ENCODE measurements at regions not wholly inside any gene's neighbourhood (a gene's known extent, or its start where the extent isn't known, plus 50 kb on each side); places are given as distances from the start of the nearest gene placed in this dataset.

DNA sequence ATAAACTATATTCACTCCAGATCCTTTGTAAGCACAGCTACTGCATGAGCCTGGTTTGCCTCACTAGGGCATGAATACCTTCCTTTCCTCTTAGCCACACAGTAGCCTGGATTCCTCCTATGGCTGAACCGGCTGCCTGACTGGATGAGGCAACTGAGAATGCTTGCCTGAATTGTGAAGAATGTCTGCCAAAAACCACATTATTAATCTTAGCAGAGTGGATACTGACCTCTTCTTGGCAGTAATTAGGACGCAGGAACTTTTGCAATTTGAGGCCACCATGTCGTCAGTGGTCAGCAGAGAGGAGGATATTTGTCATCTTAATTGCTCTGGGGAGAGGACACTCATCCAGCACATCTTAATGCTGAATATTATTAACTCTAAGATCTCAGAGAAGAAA lies 651.8 kb upstream of the GOT2 start:
- no peak overlapping the region for H3K27ac ChIP-seq (ENCODE audit: low read depth in 2 of 2, low read length in 1 of 2)
- H3K4me2 ChIP-seq: no peak overlapping the region
- H4K20me1 ChIP-seq (ENCODE audit: insufficient read depth): no peaks in the 10 kb centered on the region
- no peak overlapping the region for H3K4me3 ChIP-seq (ENCODE audit: low read depth in 2 of 2, low read length in 1 of 2)
- DNase-seq: no peak
- CTCF ChIA-PET: no interaction called here
- H3K27me3 ChIP-seq (ENCODE audit: insufficient read depth): no peaks in the 10 kb centered on the region
- H3F3A ChIP-seq (replicated peaks; ENCODE audit: insufficient read depth): no peaks in the 10 kb centered on the region
- POLR2A ChIA-PET: no interaction called here
- H3K4me1 ChIP-seq (ENCODE audit: control insufficient read depth in 1 of 2, insufficient read depth in 2 of 2, low read depth in 1 of 2, low read length in 1 of 2): no peaks in the 10 kb centered on the region
- no peak overlapping the region for H2AFZ ChIP-seq (ENCODE audit: low read depth)
- H3K79me2 ChIP-seq (ENCODE audit: insufficient read depth): no peaks in the 10 kb centered on the region
- no peak for TF ChIP-seq MXI1 (IDR thresholded peaks at IDR 0.05; ENCODE audit: low read depth, low read length)
- TF ChIP-seq, protein P1, sequence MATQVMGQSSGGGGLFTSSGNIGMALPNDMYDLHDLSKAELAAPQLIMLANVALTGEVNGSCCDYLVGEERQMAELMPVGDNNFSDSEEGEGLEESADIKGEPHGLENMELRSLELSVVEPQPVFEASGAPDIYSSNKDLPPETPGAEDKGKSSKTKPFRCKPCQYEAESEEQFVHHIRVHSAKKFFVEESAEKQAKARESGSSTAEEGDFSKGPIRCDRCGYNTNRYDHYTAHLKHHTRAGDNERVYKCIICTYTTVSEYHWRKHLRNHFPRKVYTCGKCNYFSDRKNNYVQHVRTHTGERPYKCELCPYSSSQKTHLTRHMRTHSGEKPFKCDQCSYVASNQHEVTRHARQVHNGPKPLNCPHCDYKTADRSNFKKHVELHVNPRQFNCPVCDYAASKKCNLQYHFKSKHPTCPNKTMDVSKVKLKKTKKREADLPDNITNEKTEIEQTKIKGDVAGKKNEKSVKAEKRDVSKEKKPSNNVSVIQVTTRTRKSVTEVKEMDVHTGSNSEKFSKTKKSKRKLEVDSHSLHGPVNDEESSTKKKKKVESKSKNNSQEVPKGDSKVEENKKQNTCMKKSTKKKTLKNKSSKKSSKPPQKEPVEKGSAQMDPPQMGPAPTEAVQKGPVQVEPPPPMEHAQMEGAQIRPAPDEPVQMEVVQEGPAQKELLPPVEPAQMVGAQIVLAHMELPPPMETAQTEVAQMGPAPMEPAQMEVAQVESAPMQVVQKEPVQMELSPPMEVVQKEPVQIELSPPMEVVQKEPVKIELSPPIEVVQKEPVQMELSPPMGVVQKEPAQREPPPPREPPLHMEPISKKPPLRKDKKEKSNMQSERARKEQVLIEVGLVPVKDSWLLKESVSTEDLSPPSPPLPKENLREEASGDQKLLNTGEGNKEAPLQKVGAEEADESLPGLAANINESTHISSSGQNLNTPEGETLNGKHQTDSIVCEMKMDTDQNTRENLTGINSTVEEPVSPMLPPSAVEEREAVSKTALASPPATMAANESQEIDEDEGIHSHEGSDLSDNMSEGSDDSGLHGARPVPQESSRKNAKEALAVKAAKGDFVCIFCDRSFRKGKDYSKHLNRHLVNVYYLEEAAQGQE (IDR thresholded peaks at IDR 0.05; ENCODE audit: low read depth, low read length): no peak
- TF ChIP-seq GABPA (IDR thresholded peaks at IDR 0.05; ENCODE audit: low read depth): no peak
- TF ChIP-seq TAF1 (IDR thresholded peaks at IDR 0.05; ENCODE audit: borderline replicate concordance, low read depth, low read length): no peak
- TF ChIP-seq RCOR1 (IDR thresholded peaks at IDR 0.05; ENCODE audit: low read length): no peak
- no peak for TF ChIP-seq TEAD4 (IDR thresholded peaks at IDR 0.05; ENCODE audit: borderline replicate concordance, insufficient read depth)
- TF ChIP-seq NFIC (IDR thresholded peaks at IDR 0.05; ENCODE audit: borderline replicate concordance): no peak
- TF ChIP-seq, protein P2, sequence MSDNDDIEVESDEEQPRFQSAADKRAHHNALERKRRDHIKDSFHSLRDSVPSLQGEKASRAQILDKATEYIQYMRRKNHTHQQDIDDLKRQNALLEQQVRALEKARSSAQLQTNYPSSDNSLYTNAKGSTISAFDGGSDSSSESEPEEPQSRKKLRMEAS (IDR thresholded peaks at IDR 0.05; ENCODE audit: low read depth): no peak
- no peak for TF ChIP-seq POLR2AphosphoS5 (IDR thresholded peaks at IDR 0.05; ENCODE audit: low read depth, low read length)
- no peak for TF ChIP-seq CHD2 (IDR thresholded peaks at IDR 0.05; ENCODE audit: low read length, partially characterized antibody)
- TF ChIP-seq, protein P3, sequence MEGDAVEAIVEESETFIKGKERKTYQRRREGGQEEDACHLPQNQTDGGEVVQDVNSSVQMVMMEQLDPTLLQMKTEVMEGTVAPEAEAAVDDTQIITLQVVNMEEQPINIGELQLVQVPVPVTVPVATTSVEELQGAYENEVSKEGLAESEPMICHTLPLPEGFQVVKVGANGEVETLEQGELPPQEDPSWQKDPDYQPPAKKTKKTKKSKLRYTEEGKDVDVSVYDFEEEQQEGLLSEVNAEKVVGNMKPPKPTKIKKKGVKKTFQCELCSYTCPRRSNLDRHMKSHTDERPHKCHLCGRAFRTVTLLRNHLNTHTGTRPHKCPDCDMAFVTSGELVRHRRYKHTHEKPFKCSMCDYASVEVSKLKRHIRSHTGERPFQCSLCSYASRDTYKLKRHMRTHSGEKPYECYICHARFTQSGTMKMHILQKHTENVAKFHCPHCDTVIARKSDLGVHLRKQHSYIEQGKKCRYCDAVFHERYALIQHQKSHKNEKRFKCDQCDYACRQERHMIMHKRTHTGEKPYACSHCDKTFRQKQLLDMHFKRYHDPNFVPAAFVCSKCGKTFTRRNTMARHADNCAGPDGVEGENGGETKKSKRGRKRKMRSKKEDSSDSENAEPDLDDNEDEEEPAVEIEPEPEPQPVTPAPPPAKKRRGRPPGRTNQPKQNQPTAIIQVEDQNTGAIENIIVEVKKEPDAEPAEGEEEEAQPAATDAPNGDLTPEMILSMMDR (IDR thresholded peaks at IDR 0.05): no peak
- TF ChIP-seq, protein P4, sequence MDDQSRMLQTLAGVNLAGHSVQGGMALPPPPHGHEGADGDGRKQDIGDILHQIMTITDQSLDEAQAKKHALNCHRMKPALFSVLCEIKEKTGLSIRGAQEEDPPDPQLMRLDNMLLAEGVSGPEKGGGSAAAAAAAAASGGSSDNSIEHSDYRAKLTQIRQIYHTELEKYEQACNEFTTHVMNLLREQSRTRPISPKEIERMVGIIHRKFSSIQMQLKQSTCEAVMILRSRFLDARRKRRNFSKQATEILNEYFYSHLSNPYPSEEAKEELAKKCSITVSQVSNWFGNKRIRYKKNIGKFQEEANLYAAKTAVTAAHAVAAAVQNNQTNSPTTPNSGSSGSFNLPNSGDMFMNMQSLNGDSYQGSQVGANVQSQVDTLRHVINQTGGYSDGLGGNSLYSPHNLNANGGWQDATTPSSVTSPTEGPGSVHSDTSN (IDR thresholded peaks at IDR 0.05): no peak
- no peak for TF ChIP-seq EP300 (IDR thresholded peaks at IDR 0.05; ENCODE audit: borderline replicate concordance in 1 of 2, low read depth in 1 of 2, low read length in 1 of 2)
- TF ChIP-seq EZH2phosphoT487 (IDR thresholded peaks at IDR 0.05; ENCODE audit: borderline replicate concordance, low read depth): no peak
- TF ChIP-seq, protein P5, sequence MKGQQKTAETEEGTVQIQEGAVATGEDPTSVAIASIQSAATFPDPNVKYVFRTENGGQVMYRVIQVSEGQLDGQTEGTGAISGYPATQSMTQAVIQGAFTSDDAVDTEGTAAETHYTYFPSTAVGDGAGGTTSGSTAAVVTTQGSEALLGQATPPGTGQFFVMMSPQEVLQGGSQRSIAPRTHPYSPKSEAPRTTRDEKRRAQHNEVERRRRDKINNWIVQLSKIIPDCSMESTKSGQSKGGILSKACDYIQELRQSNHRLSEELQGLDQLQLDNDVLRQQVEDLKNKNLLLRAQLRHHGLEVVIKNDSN (IDR thresholded peaks at IDR 0.05; ENCODE audit: borderline replicate concordance, low read depth): no peak
- H3K36me3 ChIP-seq (replicated peaks in 1 of 2; ENCODE audit: control insufficient read depth in 1 of 2, insufficient read depth in 2 of 2, low read length in 1 of 2): no peaks in the 10 kb centered on the region
- H3K9me2 ChIP-seq: no peaks in the 10 kb centered on the region
- H3K9me3 ChIP-seq: no peaks in the 10 kb centered on the region
- WGBS (ENCODE audit: low lambda C conversion rate): 17% methylated on average over 3 of the region's 3 CpGs
- H3K9ac ChIP-seq: no peak overlapping the region

Measured in SK-N-SH (cell line).